GM12873 (cell line): ENCODE measurements at regions not wholly inside any gene's neighbourhood (a gene's known extent, or its start where the extent isn't known, plus 50 kb on each side); places are given as distances from the start of the nearest gene placed in this dataset.

ENCODE experiments used
- CTCF ChIP-seq: IDR thresholded peaks from 2 replicates; pipeline ENCODE4 v1.5.1; 2012; ENCODE audit warnings: low read depth, mild to moderate bottlenecking, moderate library complexity, low read length, control low read depth; ENCODE audit not compliant: insufficient read depth; ENCODE audit errors: missing control alignments

- TF ChIP-seq CTCF: no peak
Observed at GRCh38 chr12:84741692-84742091, 170.9 kb downstream of the SLC6A15 start.

GRCh38 chr12:84741031-84741430 lies 171.6 kb downstream of the SLC6A15 start:
- no peak for TF ChIP-seq CTCF

- TF ChIP-seq CTCF: no peak
Observed at GRCh38 chr12:84740602-84741001, 172.0 kb downstream of the SLC6A15 start.

- TF ChIP-seq CTCF: no peak
Observed at GRCh38 chr12:84738481-84738972, 174.1 kb downstream of the SLC6A15 start.

DNA sequence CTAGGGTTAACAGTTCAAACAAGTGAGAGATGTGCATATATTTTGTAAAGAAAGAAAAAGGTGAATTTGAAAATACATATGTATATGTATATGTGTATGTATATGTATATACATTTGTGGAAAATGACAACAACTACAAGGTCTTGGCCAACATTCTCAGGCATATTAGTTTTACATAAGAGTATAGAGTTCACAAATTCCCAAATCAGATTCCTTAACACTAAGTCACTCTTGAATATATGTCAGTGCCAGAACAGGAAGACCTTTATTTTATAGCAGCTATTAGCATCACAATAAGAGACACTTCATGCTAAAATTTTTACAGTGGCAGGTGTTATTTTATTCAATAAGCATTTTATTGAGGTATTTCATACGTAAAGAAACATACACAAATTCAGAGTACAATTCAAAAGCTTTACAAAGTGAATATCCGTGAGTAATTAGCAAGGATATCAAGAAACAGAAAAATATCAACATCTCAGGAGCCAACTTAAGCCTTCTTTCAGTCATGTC lies 179.7 kb downstream of the SLC6A15 start:
- no peak for TF ChIP-seq CTCF

GRCh38 chr12:84730561-84731162 lies 181.9 kb downstream of the SLC6A15 start:
- no peak for TF ChIP-seq CTCF

GRCh38 chr12:84727961-84728360 lies 184.6 kb downstream of the SLC6A15 start:
- no peak for TF ChIP-seq CTCF
